ENCODE measurements at regions not wholly inside any gene's neighbourhood (a gene's known extent, or its start where the extent isn't known, plus 50 kb on each side); places are given as distances from the start of the nearest gene placed in this dataset.

GRCh38 chr9:89791754-89792153 is 186.9 kb downstream of the GADD45G start:
- H3K36me3 Mint-ChIP-seq (ENCODE audit: low read depth): no peaks in the 10 kb centered on the region
- H3K9me3 Mint-ChIP-seq: no peaks in the 10 kb centered on the region
- ChIA-PET POLR2A (no interaction called here), CTCF (interaction anchor here (0.6 to 1.4 kb wide), 3 partner anchors 9 to 187 kb away, joined by 3 read pairs; partner anchors contain the start of gene GADD45G)
- peaks cover 16% of the 10 kb centered on the region for H3K27me3 Mint-ChIP-seq
- H3K4me3 Mint-ChIP-seq: no peak overlapping the region
- H3K4me1 Mint-ChIP-seq: no peaks in the 10 kb centered on the region
- H3K27ac Mint-ChIP-seq: no peak overlapping the region
- DNase-seq: no peak

- H3K4me1 Mint-ChIP-seq: no peaks in the 10 kb centered on the region
Measured at GRCh38 chr9:89792189-89793123, 187.6 kb downstream of the GADD45G start.

GRCh38 chr9:89793124-89793495 is 188.3 kb downstream of the GADD45G start:
- no peak for DNase-seq
- Mint-ChIP-seq H3K4me1 (no peaks in the 10 kb centered on the region), H3K36me3 (ENCODE audit: low read depth) (no peaks in the 10 kb centered on the region), H3K9me3 (no peaks in the 10 kb centered on the region), H3K27me3 (peaks cover 3% of the 10 kb centered on the region), H3K4me3 (no peak overlapping the region), H3K27ac (no peak overlapping the region)
- CTCF ChIA-PET: interaction anchor here (0.6 kb wide), 1 partner anchor 112 kb away, joined by 3 read pairs; no protein-coding TSS in a partner anchor
- POLR2A ChIA-PET: no interaction called here

More at GRCh38 chr9:89792189-89793123, 187.6 kb downstream of the GADD45G start:
- Mint-ChIP-seq H3K27me3 (peaks cover 9% of the 10 kb centered on the region), H3K9me3 (no peaks in the 10 kb centered on the region), H3K27ac (no peak overlapping the region), H3K4me3 (no peak overlapping the region), H3K36me3 (ENCODE audit: low read depth) (no peaks in the 10 kb centered on the region)
- POLR2A ChIA-PET: no interaction called here
- CTCF ChIA-PET: interaction anchor here (0.6 to 1.4 kb wide), 4 partner anchors 10 to 188 kb away, joined by 3 read pairs; partner anchors contain the start of gene GADD45G
- DNase-seq: no peak

DNA sequence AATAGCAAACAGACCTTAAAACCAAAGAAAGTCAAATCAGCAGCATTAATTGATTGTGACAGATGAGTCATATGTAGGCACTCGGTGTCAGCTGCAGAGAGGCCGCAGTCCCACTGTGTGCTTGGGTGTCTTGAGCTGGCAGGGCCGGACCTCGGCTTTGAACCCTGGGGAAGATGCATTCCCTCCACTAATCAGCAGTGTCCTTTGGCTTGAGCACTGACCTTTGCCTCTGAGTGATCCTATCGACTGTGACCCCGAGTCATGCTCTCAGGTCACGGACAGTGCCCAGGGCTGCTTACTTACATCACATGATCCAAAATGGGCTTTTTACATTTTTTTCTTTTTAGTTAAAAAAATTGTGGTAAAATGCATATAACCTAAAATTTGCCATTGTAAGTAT is 188.7 kb downstream of the GADD45G start:
- no peak for DNase-seq
- H3K36me3 Mint-ChIP-seq (ENCODE audit: low read depth): no peaks in the 10 kb centered on the region
- ChIA-PET POLR2A (no interaction called here), CTCF (no interaction called here)
- no peaks in the 10 kb centered on the region for H3K4me1 Mint-ChIP-seq
- no peaks in the 10 kb centered on the region for H3K27me3 Mint-ChIP-seq
- H3K9me3 Mint-ChIP-seq: no peaks in the 10 kb centered on the region
- H3K27ac Mint-ChIP-seq: no peak overlapping the region
- no peak overlapping the region for H3K4me3 Mint-ChIP-seq

DNA sequence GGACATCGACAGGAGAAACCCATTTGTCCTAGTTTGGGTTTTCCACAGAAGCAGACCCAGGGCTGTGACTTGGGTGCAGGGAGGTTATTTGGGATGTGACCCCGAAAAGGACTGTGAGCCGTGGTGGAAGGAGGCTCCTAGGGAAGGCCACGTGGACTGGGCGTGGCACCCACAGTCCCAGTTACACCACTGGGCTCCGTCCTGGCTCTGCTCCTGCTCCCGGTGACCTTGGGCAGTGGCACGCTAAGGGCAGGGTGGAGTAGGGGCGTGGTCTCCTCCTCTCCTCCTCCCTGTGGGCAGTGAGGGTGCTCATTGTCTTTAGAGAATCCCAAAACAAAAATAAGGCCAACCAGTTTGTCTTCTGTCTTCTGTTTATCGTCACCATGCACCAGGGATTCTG is 190.1 kb downstream of the GADD45G start:
- Mint-ChIP-seq H3K27ac (no peak overlapping the region), H3K9me3 (no peaks in the 10 kb centered on the region), H3K4me1 (no peaks in the 10 kb centered on the region), H3K4me3 (no peak overlapping the region), H3K36me3 (ENCODE audit: low read depth) (no peaks in the 10 kb centered on the region), H3K27me3 (no peaks in the 10 kb centered on the region)
- ChIA-PET POLR2A (no interaction called here), CTCF (no interaction called here)
- DNase-seq: no peak

- ChIA-PET POLR2A (no interaction called here), CTCF (no interaction called here)
- H3K36me3 Mint-ChIP-seq (ENCODE audit: low read depth): no peaks in the 10 kb centered on the region
- H3K4me3 Mint-ChIP-seq: no peak overlapping the region
- no peaks in the 10 kb centered on the region for H3K9me3 Mint-ChIP-seq
- H3K27ac Mint-ChIP-seq: no peak overlapping the region
- no peaks in the 10 kb centered on the region for H3K4me1 Mint-ChIP-seq
- no peaks in the 10 kb centered on the region for H3K27me3 Mint-ChIP-seq
- DNase-seq: no peak
Measured at GRCh38 chr9:89795538-89796195, 190.9 kb downstream of the GADD45G start.

- no peaks in the 10 kb centered on the region for H3K9me3 Mint-ChIP-seq
- H3K27ac Mint-ChIP-seq: no peak overlapping the region
- H3K4me3 Mint-ChIP-seq: no peak overlapping the region
- H3K36me3 Mint-ChIP-seq (ENCODE audit: low read depth): no peaks in the 10 kb centered on the region
- DNase-seq: no peak
- POLR2A ChIA-PET: no interaction called here
- no peaks in the 10 kb centered on the region for H3K4me1 Mint-ChIP-seq
- CTCF ChIA-PET: interaction anchor here (0.6 kb wide), 1 partner anchor 113 kb away, joined by 3 read pairs; no protein-coding TSS in a partner anchor
- peaks cover 5% of the 10 kb centered on the region for H3K27me3 Mint-ChIP-seq
Measured at GRCh38 chr9:89796606-89797005, 191.8 kb downstream of the GADD45G start.

- no peak overlapping the region for H3K4me3 Mint-ChIP-seq
- no peaks in the 10 kb centered on the region for H3K9me3 Mint-ChIP-seq
- no peaks in the 10 kb centered on the region for H3K36me3 Mint-ChIP-seq (ENCODE audit: low read depth)
- DNase-seq: no peak
- CTCF ChIA-PET: no interaction called here
- H3K27me3 Mint-ChIP-seq: peaks cover 10% of the 10 kb centered on the region
- no peak overlapping the region for H3K27ac Mint-ChIP-seq
- H3K4me1 Mint-ChIP-seq: no peaks in the 10 kb centered on the region
- POLR2A ChIA-PET: interaction anchor here (0.7 kb wide), 1 partner anchor 123 kb away, joined by 5 read pairs; no protein-coding TSS in a partner anchor
Measured at GRCh38 chr9:89797255-89797654, 192.4 kb downstream of the GADD45G start.

DNA sequence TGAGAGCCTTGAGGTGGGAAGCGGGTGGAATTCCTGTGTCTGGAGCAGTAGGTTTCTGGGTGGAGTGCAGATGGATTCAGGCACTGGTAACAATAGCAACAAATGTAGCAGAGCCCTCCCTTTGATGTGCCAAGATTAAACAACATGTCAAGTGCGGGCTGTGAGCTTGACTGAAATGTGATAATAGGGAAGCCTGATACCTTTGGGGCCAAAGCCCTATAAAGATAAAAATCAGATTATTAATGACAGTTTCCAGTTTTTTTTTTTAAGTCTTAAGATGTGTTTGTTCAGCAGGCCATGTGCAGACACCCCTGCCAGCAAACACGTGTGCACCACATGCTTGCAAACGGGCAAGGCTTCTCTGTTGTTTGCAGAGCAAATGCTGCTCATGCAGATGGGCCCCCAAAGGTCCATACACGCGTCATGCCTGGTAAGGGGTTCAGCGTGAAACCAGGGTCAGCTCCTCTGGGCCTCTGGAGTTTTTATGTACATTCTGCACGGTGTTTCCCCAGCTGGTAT is 193.2 kb downstream of the GADD45G start:
- peaks cover 12% of the 10 kb centered on the region for H3K27me3 Mint-ChIP-seq
- ChIA-PET POLR2A (no interaction called here), CTCF (no interaction called here)
- no peaks in the 10 kb centered on the region for H3K4me1 Mint-ChIP-seq
- no peak overlapping the region for H3K27ac Mint-ChIP-seq
- no peak for DNase-seq
- no peaks in the 10 kb centered on the region for H3K9me3 Mint-ChIP-seq
- no peak overlapping the region for H3K4me3 Mint-ChIP-seq
- H3K36me3 Mint-ChIP-seq (ENCODE audit: low read depth): no peaks in the 10 kb centered on the region

GRCh38 chr9:89798547-89799120 is 193.8 kb downstream of the GADD45G start:
- no peak for DNase-seq
- Mint-ChIP-seq H3K36me3 (ENCODE audit: low read depth) (no peaks in the 10 kb centered on the region), H3K9me3 (no peaks in the 10 kb centered on the region), H3K4me1 (no peaks in the 10 kb centered on the region), H3K4me3 (no peak overlapping the region), H3K27ac (no peak overlapping the region), H3K27me3 (peaks cover 12% of the 10 kb centered on the region)
- ChIA-PET POLR2A (no interaction called here), CTCF (no interaction called here)

DNA sequence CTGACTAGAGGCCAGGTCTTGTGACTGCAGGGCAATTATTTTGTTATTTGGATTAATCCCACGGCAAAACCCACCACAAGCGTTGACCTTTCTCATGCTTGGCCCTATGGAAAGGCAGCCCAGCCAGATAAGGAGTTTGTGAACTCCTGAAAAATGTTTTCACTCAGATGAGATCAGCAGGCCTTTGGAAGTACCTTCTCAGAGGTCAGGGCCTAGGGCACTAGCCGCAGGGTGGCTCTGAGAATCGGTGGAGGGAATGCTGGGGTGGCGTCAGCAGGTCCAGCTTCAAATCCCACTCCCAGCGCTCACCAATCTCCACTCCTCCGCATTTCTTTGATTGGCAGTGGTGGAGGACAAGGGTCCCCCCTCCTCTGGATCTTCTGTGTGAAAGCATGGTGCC is 194.4 kb downstream of the GADD45G start:
- peaks cover 14% of the 10 kb centered on the region for H3K27me3 Mint-ChIP-seq
- CTCF ChIA-PET: no interaction called here
- POLR2A ChIA-PET: no interaction called here

DNA sequence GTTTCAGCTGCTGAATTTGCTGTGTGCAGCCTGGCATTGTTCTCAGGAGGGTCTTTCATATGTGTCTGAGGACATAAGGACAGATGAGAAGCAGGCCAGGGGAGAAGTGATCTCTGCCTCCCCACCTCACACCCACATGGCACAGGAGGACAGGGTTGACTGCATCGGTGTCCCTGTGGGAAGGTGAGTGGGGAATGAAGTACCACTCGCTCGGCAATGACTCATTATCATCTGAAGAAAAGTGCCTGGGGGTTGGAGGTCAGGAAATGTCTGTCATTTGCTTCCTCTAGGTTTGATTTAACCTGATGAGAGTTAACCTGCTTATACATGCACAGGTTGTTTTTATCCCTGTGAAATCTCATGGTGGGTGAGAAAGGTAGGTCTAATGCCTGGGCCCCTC is 195.0 kb downstream of the GADD45G start:
- Mint-ChIP-seq H3K4me1 (no peaks in the 10 kb centered on the region), H3K36me3 (ENCODE audit: low read depth) (no peaks in the 10 kb centered on the region), H3K4me3 (no peak overlapping the region), H3K9me3 (no peaks in the 10 kb centered on the region), H3K27me3 (peaks cover 17% of the 10 kb centered on the region), H3K27ac (no peak overlapping the region)
- DNase-seq: no peak
- ChIA-PET POLR2A (no interaction called here), CTCF (no interaction called here)

More for the DNA sequence above, 194.4 kb downstream of the GADD45G start:
- Mint-ChIP-seq H3K4me1 (no peaks in the 10 kb centered on the region), H3K27ac (no peak overlapping the region), H3K9me3 (no peaks in the 10 kb centered on the region), H3K4me3 (no peak overlapping the region), H3K36me3 (ENCODE audit: low read depth) (no peaks in the 10 kb centered on the region)
- DNase-seq: no peak

DNA sequence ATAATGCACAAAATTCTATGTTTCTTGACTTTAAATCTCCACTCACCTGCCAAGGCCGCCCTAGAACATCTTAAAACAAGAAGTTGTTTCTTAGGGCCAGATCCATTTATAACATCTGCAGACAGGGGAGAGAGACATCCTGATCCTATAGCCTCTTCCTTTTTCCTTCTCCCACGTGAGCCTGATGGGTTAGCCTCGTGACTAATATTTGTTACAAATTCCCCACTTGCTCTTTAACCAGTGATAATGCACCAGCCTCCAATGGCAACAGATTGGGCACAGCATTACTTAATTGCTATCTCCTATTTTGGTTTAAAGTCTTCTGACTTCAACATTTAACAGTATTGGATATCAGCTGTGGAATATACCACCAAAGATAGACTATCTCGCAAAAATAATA is 196.5 kb downstream of the GADD45G start:
- Mint-ChIP-seq H3K27me3 (peaks cover 22% of the 10 kb centered on the region), H3K36me3 (ENCODE audit: low read depth) (no peaks in the 10 kb centered on the region), H3K9me3 (no peaks in the 10 kb centered on the region), H3K27ac (no peak overlapping the region), H3K4me1 (no peaks in the 10 kb centered on the region), H3K4me3 (no peak overlapping the region)
- DNase-seq: no peak
- ChIA-PET CTCF (interaction anchor here (1.0 kb wide), 1 partner anchor 200 kb away, joined by 3 read pairs; no protein-coding TSS in a partner anchor), POLR2A (no interaction called here)

Measured in activated CD4-positive, alpha-beta T cell treated with anti-CD3 and anti-CD28 coated beads, Interleukin-2, amount 10 ng/mL, durations not matched to agents 7 days and 5 days (primary cell).